Subcutaneous abdominal adipose tissue (tissue), 5 donors: ENCODE measurements at regions not wholly inside any gene's neighbourhood (a gene's known extent, or its start where the extent isn't known, plus 50 kb on each side); places are given as distances from the start of the nearest gene placed in this dataset.

Experiments used
- H3K27ac ChIP-seq: one replicate; pipeline ENCODE4 v1.7.0; 2013; ENCODE audit warnings: low read depth, mild to moderate bottlenecking, inconsistent platforms, low read length, moderate library complexity
- H3K27me3 ChIP-seq, 5 donors: one replicate each; pipeline ENCODE4 v1.7.0; 2013; ENCODE audit warnings: low read length in 5 of 5, inconsistent platforms in 1 of 5; ENCODE audit not compliant: control insufficient read depth in 5 of 5, insufficient read depth in 4 of 5
- H3K36me3 ChIP-seq, 5 donors: one replicate each; pipeline ENCODE4 v1.7.0; 2013; ENCODE audit warnings: low read length in 5 of 5; ENCODE audit not compliant: control insufficient read depth in 5 of 5, insufficient read depth in 5 of 5
- H3K4me1 ChIP-seq, 5 donors: one replicate each; pipeline ENCODE4 v1.7.0; 2013; ENCODE audit warnings: low read length in 5 of 5, mild to moderate bottlenecking in 3 of 5, moderate library complexity in 1 of 5; ENCODE audit not compliant: control insufficient read depth in 5 of 5, insufficient read depth in 5 of 5
- H3K4me3 ChIP-seq, 5 donors: one replicate each; pipeline ENCODE4 v1.7.0; 2013; ENCODE audit warnings: low read length in 5 of 5, low read depth in 1 of 5
- H3K9ac ChIP-seq, 5 donors: one replicate each; pipeline ENCODE4 v1.7.0; 2013; ENCODE audit warnings: low read length in 5 of 5, mild to moderate bottlenecking in 4 of 5, moderate library complexity in 3 of 5
- H3K9me3 ChIP-seq, 5 donors: one replicate each; pipeline ENCODE4 v1.7.0; 2013; ENCODE audit warnings: low read length in 5 of 5; ENCODE audit not compliant: control insufficient read depth in 5 of 5
- donor health status: healthy.
- donor health status: healthy.
- donor health status: healthy.
- donor health status: healthy.
- donor health status: healthy.

GRCh38 chr14:22471545-22472121 is 117.4 kb downstream of the DAD1 start:
- Histone ChIP-seq H3K4me1 (peaks cover 0 to 54% (median 29%) of the 10 kb centered on the region in 5 donors), H3K27me3 (no peaks in the 10 kb centered on the region), H3K9ac (no peak overlapping the region), H3K9me3 (no peaks in the 10 kb centered on the region), H3K27ac (no peak overlapping the region), H3K4me3 (no peak overlapping the region), H3K36me3 (no peaks in the 10 kb centered on the region)

GRCh38 chr14:22469538-22470303 is 119.3 kb downstream of the DAD1 start:
- no peak overlapping the region for H3K9ac ChIP-seq
- peak overlapping the region; percentile 63 for H3K27ac ChIP-seq
- peak overlapping the region in 3 of 5 donors; percentile 29 to 45 (median 41) for H3K4me3 ChIP-seq
- H3K9me3 ChIP-seq = no peaks in the 10 kb centered on the region
- H3K4me1 ChIP-seq = peaks cover 0 to 37% (median 24%) of the 10 kb centered on the region in 5 donors
- H3K36me3 ChIP-seq = peaks cover 0 to 5% (median 0%) of the 10 kb centered on the region in 5 donors
- H3K27me3 ChIP-seq = no peaks in the 10 kb centered on the region

- Histone ChIP-seq H3K36me3 (peaks cover 0 to 7% (median 0%) of the 10 kb centered on the region in 5 donors), H3K9me3 (no peaks in the 10 kb centered on the region), H3K4me1 (peaks cover 0 to 30% (median 24%) of the 10 kb centered on the region in 5 donors), H3K27ac (peak overlapping the region; percentile 63), H3K27me3 (no peaks in the 10 kb centered on the region), H3K9ac (no peak overlapping the region), H3K4me3 (peak overlapping the region in 1 of 5 donors; percentile 45)
These were observed 120.2 kb downstream of the DAD1 start for GRCh38 chr14:22468830-22469229.

GRCh38 chr14:22466491-22466890 is 122.5 kb downstream of the DAD1 start:
- no peak overlapping the region for H3K4me3 ChIP-seq
- no peaks in the 10 kb centered on the region for H3K27me3 ChIP-seq
- no peak overlapping the region for H3K9ac ChIP-seq
- peaks cover 0 to 24% (median 17%) of the 10 kb centered on the region in 5 donors for H3K4me1 ChIP-seq
- peaks cover 0 to 9% (median 0%) of the 10 kb centered on the region in 5 donors for H3K36me3 ChIP-seq
- H3K9me3 ChIP-seq = no peaks in the 10 kb centered on the region
- H3K27ac ChIP-seq = no peak overlapping the region

GRCh38 chr14:22465201-22465840 is 123.7 kb downstream of the DAD1 start:
- no peaks in the 10 kb centered on the region for H3K9me3 ChIP-seq
- peaks cover 0 to 24% (median 19%) of the 10 kb centered on the region in 5 donors for H3K4me1 ChIP-seq
- no peak overlapping the region for H3K27ac ChIP-seq
- no peak overlapping the region for H3K9ac ChIP-seq
- H3K4me3 ChIP-seq = no peak overlapping the region
- H3K27me3 ChIP-seq = no peaks in the 10 kb centered on the region
- peaks cover 0 to 9% (median 0%) of the 10 kb centered on the region in 5 donors for H3K36me3 ChIP-seq

- peaks cover 0 to 9% (median 0%) of the 10 kb centered on the region in 5 donors for H3K36me3 ChIP-seq
- no peaks in the 10 kb centered on the region for H3K9me3 ChIP-seq
- H3K4me3 ChIP-seq = no peak overlapping the region
- H3K27me3 ChIP-seq = no peaks in the 10 kb centered on the region
- no peak overlapping the region for H3K27ac ChIP-seq
- peaks cover 0 to 24% (median 12%) of the 10 kb centered on the region in 5 donors for H3K4me1 ChIP-seq
- H3K9ac ChIP-seq = no peak overlapping the region
These were observed 124.4 kb downstream of the DAD1 start for GRCh38 chr14:22464422-22465142.

GRCh38 chr14:22463763-22464173 is 125.3 kb downstream of the DAD1 start:
- Histone ChIP-seq H3K4me1 (peaks cover 0 to 20% (median 5%) of the 10 kb centered on the region in 5 donors), H3K36me3 (peaks cover 0 to 9% (median 0%) of the 10 kb centered on the region in 5 donors), H3K27me3 (no peaks in the 10 kb centered on the region), H3K4me3 (no peak overlapping the region), H3K9me3 (no peaks in the 10 kb centered on the region), H3K9ac (no peak overlapping the region), H3K27ac (no peak overlapping the region)

- Histone ChIP-seq H3K4me3 (no peak overlapping the region), H3K27ac (no peak overlapping the region), H3K4me1 (peaks cover 0 to 17% (median 5%) of the 10 kb centered on the region in 5 donors), H3K36me3 (peaks cover 0 to 9% (median 0%) of the 10 kb centered on the region in 5 donors), H3K9ac (no peak overlapping the region), H3K27me3 (no peaks in the 10 kb centered on the region), H3K9me3 (no peaks in the 10 kb centered on the region)
These were observed 126.1 kb downstream of the DAD1 start for GRCh38 chr14:22462923-22463322.

GRCh38 chr14:22460461-22461195 is 128.4 kb downstream of the DAD1 start:
- Histone ChIP-seq H3K9me3 (no peaks in the 10 kb centered on the region), H3K4me1 (peaks cover 0 to 9% (median 0%) of the 10 kb centered on the region in 5 donors), H3K27ac (no peak overlapping the region), H3K4me3 (no peak overlapping the region), H3K36me3 (peaks cover 0 to 9% (median 0%) of the 10 kb centered on the region in 5 donors), H3K9ac (no peak overlapping the region), H3K27me3 (no peaks in the 10 kb centered on the region)
